Prostate gland (tissue), 2 donors: ENCODE measurements at regions not wholly inside any gene's neighbourhood (a gene's known extent, or its start where the extent isn't known, plus 50 kb on each side); places are given as distances from the start of the nearest gene placed in this dataset.

Experiments
- DNase-seq: peaks from one replicate; pipeline ENCODE4 v3.0.0-alpha.2; 2019; ENCODE audit warnings: low spot score
- H3K27ac ChIP-seq, 2 donors: fragments of 200-600 bp; sonication (generic); 2 replicates each; pipeline ENCODE4 v1.5.1; 2017 to 2019
- H3K27me3 ChIP-seq: fragments of 200-600 bp; sonication (generic); replicated peaks from 2 replicates; pipeline ENCODE4 v1.5.1; 2019; ENCODE audit not compliant: insufficient read depth
- H3K36me3 ChIP-seq, 2 donors: fragments of 200-600 bp; sonication (generic); 1 replicate in 1 of 2; 2 replicates in 1 of 2; pipeline versions ENCODE4 v1.5.1 to v1.8.1; 2017 to 2019
- H3K4me1 ChIP-seq: fragments of 200-600 bp; sonication (generic); replicated peaks from 2 replicates; pipeline ENCODE4 v1.5.1; 2019
- H3K4me3 ChIP-seq, 2 donors: fragments of 200-600 bp; sonication (generic); 2 replicates each; pipeline ENCODE4 v1.5.1; 2017 to 2019
- H3K9me3 ChIP-seq: fragments of 200-600 bp; sonication (generic); 2 replicates; pipeline ENCODE4 v1.5.1; 2017
- CTCF ChIP-seq, 4 experiments: fragments of 200-600 bp in 2 of 4; fragments of 450-650 bp in 2 of 4; sonication (generic) in 2 of 4; IDR thresholded peaks; 1 replicate in 3 of 4; 2 replicates in 1 of 4; pipeline ENCODE4 v1.5.1; 2016 to 2019; ENCODE audit warnings: antibody characterized with exemption in 4 of 4, mild to moderate bottlenecking in 2 of 4, moderate library complexity in 2 of 4
- POLR2A ChIP-seq: fragments of 450-650 bp; IDR thresholded peaks from one replicate; pipeline ENCODE4 v1.6.1; 2016; ENCODE audit warnings: antibody characterized with exemption, mild to moderate bottlenecking
- POLR2AphosphoS5 ChIP-seq: sonication (generic); formaldehyde crosslinking; IDR thresholded peaks from one replicate; pipeline ENCODE4 v1.6.1; 2017; ENCODE audit warnings: antibody characterized with exemption
- WGBS: methylation state at CpG from one replicate; pipeline ENCODE4 v1.1.5; 2018; 5-methylcytosine and 5-hydroxymethylcytosine counted together
- intact Hi-C: fragments of 100-400 bp; cut with DNase I; formaldehyde crosslinking; loops from one replicate; pipeline ENCODE4 v1.14.2; 2022

- intact Hi-C loops, result loop anchor here (10.0 kb wide), 1 partner anchor 190 kb away; no protein-coding TSS in a partner anchor
- H3K4me1 ChIP-seq, result no peaks in the 10 kb centered on the region
- H3K4me3 ChIP-seq, result no peak overlapping the region
- TF ChIP-seq CTCF (IDR thresholded peaks at IDR 0.05) (no peak), POLR2AphosphoS5 (no peak), POLR2A (no peak)
- no peak for DNase-seq
- WGBS, result 62% methylated on average over 6 of the region's 6 CpGs
- no peaks in the 10 kb centered on the region for H3K9me3 ChIP-seq
- H3K27me3 ChIP-seq, result no peaks in the 10 kb centered on the region
- H3K27ac ChIP-seq, result no peak overlapping the region
- no peaks in the 10 kb centered on the region for H3K36me3 ChIP-seq
Measured at GRCh38 chr15:25504307-25504706, 65.5 kb upstream of the UBE3A start.

- intact Hi-C loops, result loop anchor here (10.0 kb wide), 1 partner anchor 193 kb away; no protein-coding TSS in a partner anchor
- 21% methylated on average over 5 of the region's 5 CpGs for WGBS
- H3K4me3 ChIP-seq, result no peak overlapping the region
Measured at GRCh38 chr15:25501828-25502446, 63.1 kb upstream of the UBE3A start.

DNA sequence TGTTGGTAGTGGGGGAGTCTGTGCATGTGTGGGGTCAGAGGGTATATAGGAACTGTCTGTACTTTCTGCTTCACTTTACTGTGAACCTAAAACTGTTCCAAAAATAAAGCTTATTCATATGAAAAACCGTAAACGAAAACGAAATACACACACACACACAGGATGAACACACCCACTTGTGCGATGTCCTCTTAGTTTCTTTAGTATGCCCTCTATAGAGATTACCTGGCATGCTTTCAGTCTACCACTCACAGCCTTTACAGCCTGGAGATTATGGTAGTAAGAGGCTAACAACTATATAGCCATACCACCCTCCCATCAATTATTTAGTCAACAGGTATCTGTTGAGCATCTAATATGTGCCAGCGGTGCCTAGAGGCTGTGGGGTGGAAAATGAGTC, 60.0 kb upstream of the UBE3A start:
- intact Hi-C loops, result no loop called here
- no peak for DNase-seq
- TF ChIP-seq POLR2A (no peak), POLR2AphosphoS5 (no peak), CTCF (IDR thresholded peaks at IDR 0.05) (no peak)
- WGBS, result 91% methylated on average over 5 of the region's 5 CpGs
- no peaks in the 10 kb centered on the region for H3K27me3 ChIP-seq
- H3K4me1 ChIP-seq, result no peaks in the 10 kb centered on the region
- no peak overlapping the region for H3K27ac ChIP-seq
- H3K9me3 ChIP-seq, result no peaks in the 10 kb centered on the region
- no peaks in the 10 kb centered on the region for H3K36me3 ChIP-seq
- H3K4me3 ChIP-seq, result no peak overlapping the region

More at GRCh38 chr15:25501828-25502446, 63.1 kb upstream of the UBE3A start:
- H3K36me3 ChIP-seq, result no peaks in the 10 kb centered on the region
- TF ChIP-seq POLR2AphosphoS5, result no peak
- peak in 3 of 4 experiments; percentile 49 to 58 (median 51) for TF ChIP-seq CTCF (IDR thresholded peaks at IDR 0.05)
- no peaks in the 10 kb centered on the region for H3K4me1 ChIP-seq
- DNase-seq, result no peak
- no peaks in the 10 kb centered on the region for H3K9me3 ChIP-seq
- H3K27me3 ChIP-seq, result no peaks in the 10 kb centered on the region
- H3K27ac ChIP-seq, result no peak overlapping the region

- TF ChIP-seq POLR2AphosphoS5 (no peak), CTCF (IDR thresholded peaks at IDR 0.05) (no peak), POLR2A (no peak)
- Histone ChIP-seq H3K36me3 (no peaks in the 10 kb centered on the region), H3K4me3 (no peak overlapping the region), H3K27me3 (no peaks in the 10 kb centered on the region), H3K9me3 (no peaks in the 10 kb centered on the region), H3K27ac (no peak overlapping the region), H3K4me1 (no peaks in the 10 kb centered on the region)
- no peak for DNase-seq
- 91% methylated on average over 3 of the region's 3 CpGs for WGBS
- intact Hi-C loops, result no loop called here
Measured at GRCh38 chr15:25497934-25498333, 59.1 kb upstream of the UBE3A start.

- no peaks in the 10 kb centered on the region for H3K27me3 ChIP-seq
- no peaks in the 10 kb centered on the region for H3K4me1 ChIP-seq
- H3K36me3 ChIP-seq, result no peaks in the 10 kb centered on the region
- no peak overlapping the region for H3K4me3 ChIP-seq
- 94% methylated on average over 2 of the region's 2 CpGs for WGBS
- intact Hi-C loops, result no loop called here
- TF ChIP-seq POLR2AphosphoS5 (no peak), CTCF (IDR thresholded peaks at IDR 0.05) (no peak), POLR2A (no peak)
- no peaks in the 10 kb centered on the region for H3K9me3 ChIP-seq
- DNase-seq, result no peak
- no peak overlapping the region for H3K27ac ChIP-seq
Measured at GRCh38 chr15:25493823-25494526, 55.2 kb upstream of the UBE3A start.
